ENCODE measurements at regions not wholly inside any gene's neighbourhood (a gene's known extent, or its start where the extent isn't known, plus 50 kb on each side); places are given as distances from the start of the nearest gene placed in this dataset.

- peaks cover 7% of the 10 kb centered on the region for H3K27me3 Mint-ChIP-seq
These were observed 60.2 kb downstream of the TFPI2 start for GRCh38 chr7:93830141-93830925.

DNA sequence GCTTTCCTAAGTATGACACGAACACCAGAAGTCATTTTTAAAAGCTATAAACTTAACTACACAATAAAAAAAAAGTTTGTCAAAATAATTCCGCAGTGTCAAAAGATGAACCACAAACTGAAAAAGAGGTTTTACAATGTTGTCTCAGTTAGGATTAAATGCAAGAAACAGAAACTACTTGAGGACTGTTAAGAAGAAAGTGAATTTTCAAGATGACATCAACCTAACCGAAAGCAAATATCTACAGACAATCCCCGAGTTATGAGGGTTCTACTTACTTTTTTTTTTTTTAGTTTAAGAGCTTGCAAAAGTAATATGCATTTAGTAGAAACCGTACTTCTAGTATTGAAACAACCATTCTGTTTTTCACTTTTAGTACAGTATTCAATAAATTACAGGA is 62.3 kb downstream of the TFPI2 start:
- Mint-ChIP-seq H3K27me3 (peaks cover 5% of the 10 kb centered on the region), H3K4me3 (no peak overlapping the region), H3K27ac (no peak overlapping the region), H3K36me3 (no peaks in the 10 kb centered on the region), H3K9me3 (no peaks in the 10 kb centered on the region), H3K4me1 (ENCODE audit: unreplicated experiment) (no peaks in the 10 kb centered on the region)
- no peak for DNase-seq (ENCODE audit: extremely low spot score, unreplicated experiment)
- no peak for TF ChIP-seq CTCF (conservative IDR thresholded peaks at IDR 0.05)

More at GRCh38 chr7:93830141-93830925, 60.2 kb downstream of the TFPI2 start:
- no peak overlapping the region for H3K4me3 Mint-ChIP-seq
- no peak overlapping the region for H3K27ac Mint-ChIP-seq
- no peak for DNase-seq (ENCODE audit: extremely low spot score, unreplicated experiment)
- no peaks in the 10 kb centered on the region for H3K4me1 Mint-ChIP-seq (ENCODE audit: unreplicated experiment)
- no peaks in the 10 kb centered on the region for H3K9me3 Mint-ChIP-seq
- no peak for TF ChIP-seq CTCF (conservative IDR thresholded peaks at IDR 0.05)
- no peaks in the 10 kb centered on the region for H3K36me3 Mint-ChIP-seq

DNA sequence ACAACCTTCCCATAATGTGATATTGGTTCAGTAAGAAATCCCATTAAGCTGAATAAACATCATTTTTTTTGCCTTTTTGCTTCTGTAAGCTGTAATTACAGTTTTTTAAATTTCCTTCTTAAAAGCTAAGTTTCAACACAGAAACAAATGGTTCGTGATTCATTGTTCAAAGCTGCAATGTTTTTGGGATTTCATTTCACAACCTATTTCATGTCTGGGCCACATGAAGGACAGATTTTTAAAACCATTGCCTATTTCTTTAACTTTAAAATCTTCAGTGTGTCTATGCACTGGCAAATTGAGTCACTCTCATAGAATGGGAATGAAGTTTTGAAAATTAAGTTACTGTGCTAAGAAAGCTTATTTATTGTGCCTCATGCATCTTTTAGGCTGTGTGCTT is 66.9 kb downstream of the TFPI2 start:
- TF ChIP-seq CTCF (conservative IDR thresholded peaks at IDR 0.05), result no peak
- Mint-ChIP-seq H3K4me3 (no peak overlapping the region), H3K27me3 (peaks cover 3% of the 10 kb centered on the region), H3K4me1 (ENCODE audit: unreplicated experiment) (no peaks in the 10 kb centered on the region), H3K36me3 (no peaks in the 10 kb centered on the region), H3K27ac (no peak overlapping the region), H3K9me3 (no peaks in the 10 kb centered on the region)
- DNase-seq (ENCODE audit: extremely low spot score, unreplicated experiment), result no peak

DNA sequence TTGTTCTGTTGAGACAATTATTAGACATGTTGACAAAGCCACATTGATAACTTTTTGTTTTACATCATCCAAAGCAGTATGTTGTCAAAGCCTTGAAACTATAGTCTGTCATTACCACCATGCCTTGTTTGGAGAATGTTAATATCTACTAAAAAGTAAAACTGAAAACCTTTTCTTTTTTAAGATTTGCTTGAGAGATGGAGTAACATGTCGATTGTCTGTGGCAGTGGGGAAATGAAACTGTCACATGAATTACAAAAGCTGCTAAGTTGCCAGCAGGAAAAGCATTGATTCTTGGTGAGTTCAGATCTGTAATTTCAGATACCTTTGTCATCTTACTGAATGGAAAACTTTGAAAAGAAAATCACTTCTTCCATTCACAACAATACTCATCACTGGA is 69.1 kb downstream of the TFPI2 start:
- no peak overlapping the region for H3K4me3 Mint-ChIP-seq
- no peaks in the 10 kb centered on the region for H3K4me1 Mint-ChIP-seq (ENCODE audit: unreplicated experiment)
- peaks cover 3% of the 10 kb centered on the region for H3K27me3 Mint-ChIP-seq
- H3K9me3 Mint-ChIP-seq, result no peaks in the 10 kb centered on the region
- DNase-seq (ENCODE audit: extremely low spot score, unreplicated experiment), result no peak
- H3K36me3 Mint-ChIP-seq, result no peaks in the 10 kb centered on the region
- no peak for TF ChIP-seq CTCF (conservative IDR thresholded peaks at IDR 0.05)
- no peak overlapping the region for H3K27ac Mint-ChIP-seq

DNA sequence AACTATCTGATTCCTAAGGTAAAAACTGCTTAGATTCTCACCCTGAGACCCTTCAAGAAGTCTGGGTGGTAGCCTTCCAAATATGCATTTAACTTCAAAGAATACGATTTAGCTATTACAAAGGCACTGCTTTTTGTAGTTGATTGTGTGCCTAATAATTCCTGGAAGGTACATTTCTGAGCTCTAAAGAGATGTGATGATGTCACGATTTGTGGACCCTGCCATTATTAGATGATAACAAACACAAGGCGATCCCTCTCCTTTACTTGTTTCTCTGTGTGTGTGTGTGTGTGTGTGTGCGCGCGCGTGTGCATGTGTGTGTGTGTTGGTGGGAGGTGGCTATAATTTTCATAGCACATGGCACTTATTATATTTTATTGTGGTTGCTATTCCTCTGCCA is 70.9 kb downstream of the TFPI2 start:
- H3K9me3 Mint-ChIP-seq, result no peaks in the 10 kb centered on the region
- TF ChIP-seq CTCF (conservative IDR thresholded peaks at IDR 0.05), result no peak
- no peak for DNase-seq (ENCODE audit: extremely low spot score, unreplicated experiment)
- H3K36me3 Mint-ChIP-seq, result no peaks in the 10 kb centered on the region
- peaks cover under 1% of the 10 kb centered on the region for H3K27me3 Mint-ChIP-seq
- no peak overlapping the region for H3K4me3 Mint-ChIP-seq
- no peaks in the 10 kb centered on the region for H3K4me1 Mint-ChIP-seq (ENCODE audit: unreplicated experiment)
- H3K27ac Mint-ChIP-seq, result no peak overlapping the region

Data from type B pancreatic cell (in vitro differentiated cells).